HG03280 (cell line): ENCODE measurements at regions not wholly inside any gene's neighbourhood (a gene's known extent, or its start where the extent isn't known, plus 50 kb on each side); places are given as distances from the start of the nearest gene placed in this dataset.

Experiments
- ATAC-seq: cut with Tn5 transposase; IDR thresholded peaks from one replicate; pipeline ENCODE4 v1.9.1; 2021; ENCODE audit warnings: mild to moderate bottlenecking, moderate library complexity; ENCODE audit not compliant: unreplicated experiment

DNA sequence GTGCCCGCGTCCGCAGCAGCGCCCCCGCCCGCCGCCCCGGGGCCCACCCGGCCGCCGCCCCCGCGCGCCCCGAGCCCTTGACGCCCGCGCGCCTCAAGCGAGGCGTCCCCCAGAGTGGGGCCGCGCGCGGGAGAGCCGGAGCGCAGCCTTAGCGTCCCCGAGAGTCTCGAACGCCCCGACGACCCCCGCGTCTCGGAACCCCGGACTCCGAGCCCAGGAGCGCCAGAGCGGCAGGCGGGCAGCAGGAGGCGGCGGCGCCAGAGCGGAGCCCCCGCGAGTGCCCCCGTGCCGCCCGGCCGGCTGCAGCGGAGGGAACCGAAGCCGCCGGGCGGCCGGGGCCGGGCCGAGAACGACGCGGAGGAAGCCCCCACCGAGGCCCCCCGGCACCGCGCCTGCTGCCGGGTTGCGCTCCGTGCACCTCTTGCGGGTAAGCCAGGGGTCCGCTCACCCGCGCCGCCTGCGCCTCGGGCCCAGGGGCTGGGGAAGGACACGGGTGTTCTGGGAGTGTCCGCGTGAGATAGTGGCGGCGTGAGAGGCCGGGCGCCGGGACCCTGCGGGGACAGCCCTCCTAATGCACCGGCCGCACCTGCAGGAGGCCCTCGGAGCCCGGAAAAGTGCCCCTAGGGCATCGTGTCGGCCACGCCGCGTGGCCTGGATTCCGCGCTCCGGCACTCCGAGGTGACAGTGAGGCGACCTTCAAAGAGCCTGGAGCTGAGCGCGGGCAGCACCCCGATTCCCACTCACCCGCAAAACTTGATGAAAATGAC is 52.0 kb upstream of the ULK4 start:
- peak; percentile 14 for ATAC-seq

DNA sequence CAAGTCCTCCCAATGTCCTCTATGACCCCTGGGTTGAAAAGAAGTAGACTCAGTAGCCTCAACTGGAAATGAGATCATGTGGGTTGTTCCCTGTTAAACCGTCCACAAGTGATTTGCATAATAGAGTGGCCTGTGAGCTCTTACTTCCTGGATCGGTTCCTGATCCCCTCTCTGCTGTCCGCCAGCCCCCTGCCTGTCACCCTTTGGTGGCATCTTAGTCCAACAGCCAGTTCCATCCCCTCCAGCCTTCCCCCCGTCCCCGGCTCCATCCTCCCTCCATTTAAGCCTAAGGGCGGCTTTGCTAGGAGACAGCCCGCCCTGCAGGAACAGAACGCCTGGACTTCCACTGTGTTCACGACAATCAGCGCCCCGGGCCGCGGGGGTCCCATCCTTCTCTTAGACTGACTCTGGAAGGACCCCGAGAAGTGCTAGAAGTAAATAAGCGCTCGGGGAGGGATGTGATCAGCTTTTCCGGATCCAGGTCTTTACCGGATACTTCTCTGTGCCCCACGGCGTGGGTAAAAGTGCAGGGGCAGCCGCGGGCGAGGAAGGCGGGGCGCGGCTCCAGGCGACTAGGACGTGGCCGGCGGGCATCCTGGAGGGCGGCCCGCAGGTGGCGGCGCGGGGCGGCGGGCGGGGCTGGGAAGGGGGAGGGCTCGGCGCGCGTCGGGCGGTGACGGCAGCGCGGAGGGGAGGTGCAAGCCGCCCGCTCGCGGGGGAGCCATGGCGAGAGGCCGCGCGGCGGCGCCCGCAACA is 51.2 kb upstream of the ULK4 start:
- ATAC-seq, result peak; percentile 64

DNA sequence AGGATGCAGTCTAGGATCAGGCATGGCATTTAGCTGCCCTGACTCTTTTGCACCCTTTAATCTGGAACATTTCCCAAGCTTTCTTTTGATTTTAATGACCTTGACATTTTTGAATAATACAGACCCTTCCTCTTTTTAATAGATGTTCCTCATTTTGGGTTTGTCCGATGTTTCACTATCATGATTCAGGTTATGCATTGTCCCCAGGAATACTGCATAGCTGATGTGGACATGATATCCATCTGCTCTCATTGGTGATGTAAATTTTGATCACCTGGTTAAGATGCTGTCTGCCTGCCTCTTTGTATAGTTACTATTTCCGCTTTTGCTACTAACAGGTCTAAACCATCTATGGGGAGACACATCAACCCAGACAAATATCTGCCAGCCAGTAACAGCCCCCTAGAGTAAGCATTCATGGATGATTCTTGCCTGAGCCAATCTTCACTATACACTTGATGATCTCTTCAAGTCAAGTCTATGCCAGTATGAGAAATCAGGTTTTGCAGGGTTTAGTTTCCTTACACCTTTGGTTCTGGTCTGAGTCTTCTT is 50.6 kb upstream of the ULK4 start:
- peak; percentile 34 for ATAC-seq
